Skeletal muscle satellite cell (primary cell): ENCODE measurements at regions not wholly inside any gene's neighbourhood (a gene's known extent, or its start where the extent isn't known, plus 50 kb on each side); places are given as distances from the start of the nearest gene placed in this dataset.
"Not testable (repeated sequence)": the region's sequence is repeated elsewhere in the genome, so short reads cannot be mapped to it uniquely, and the experiment has no call there.

ENCODE experiments used
- H3K27me3 ChIP-seq: 2 replicates; pipeline ENCODE4 v1.7.0; 2013; ENCODE audit warnings: low read length; ENCODE audit not compliant: control insufficient read depth, insufficient read depth
- H3K36me3 ChIP-seq: 2 replicates; pipeline ENCODE4 v1.7.0; 2013; ENCODE audit warnings: mild to moderate bottlenecking, control low read depth, low read length; ENCODE audit not compliant: insufficient read depth
- H3K4me1 ChIP-seq: 2 replicates; pipeline ENCODE4 v1.7.0; 2013; ENCODE audit warnings: low read length; ENCODE audit not compliant: control insufficient read depth, insufficient read depth
- H3K4me2 ChIP-seq: 2 replicates; pipeline ENCODE4 v1.7.0; 2013; ENCODE audit warnings: mild to moderate bottlenecking, low read length
- H3K4me3 ChIP-seq: 2 replicates; pipeline ENCODE4 v1.7.0; 2013; ENCODE audit warnings: low read length
- H3K9ac ChIP-seq: 2 replicates; pipeline ENCODE4 v1.7.0; 2013; ENCODE audit warnings: mild to moderate bottlenecking, low read depth, low read length, moderate library complexity
- H3K9me3 ChIP-seq: replicated peaks from 2 replicates; pipeline ENCODE4 v1.7.0; 2013; ENCODE audit warnings: mild to moderate bottlenecking, control low read depth, low read length

DNA sequence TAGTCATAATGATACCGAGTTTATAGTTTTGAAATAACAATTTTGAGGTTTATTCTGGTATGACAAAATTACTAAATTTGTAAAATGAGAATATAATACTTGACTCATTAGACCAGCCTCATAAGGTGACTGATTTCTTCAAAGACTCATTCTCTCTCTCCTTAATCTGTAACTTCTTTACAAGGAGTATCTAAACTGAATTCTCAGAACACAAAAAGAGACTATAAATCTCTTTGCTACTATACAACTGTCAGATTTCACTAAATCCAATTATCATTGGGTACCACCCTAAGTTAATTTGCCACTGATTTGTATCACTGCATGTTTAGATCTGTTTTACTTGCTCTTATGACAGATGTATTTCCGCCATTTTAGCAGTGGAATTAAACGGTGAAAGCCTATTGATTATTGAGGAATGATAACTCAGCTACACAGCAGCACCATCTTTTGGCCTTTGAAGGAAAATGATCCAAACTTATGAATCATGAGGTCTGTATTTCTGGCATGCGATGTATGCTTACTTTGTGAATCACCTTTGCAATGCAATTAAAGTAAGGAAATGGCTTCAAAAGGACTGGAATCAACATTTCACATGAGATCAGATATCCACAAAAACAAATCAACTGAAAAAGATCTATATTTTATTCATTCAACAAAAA, 161.2 kb downstream of the RERGL start:
- Histone ChIP-seq H3K4me3 (peak overlapping the region; percentile 41), H3K9ac (peak overlapping the region; percentile 71), H3K27me3 (no peaks in the 10 kb centered on the region), H3K9me3 (no peaks in the 10 kb centered on the region), H3K36me3 (no peaks in the 10 kb centered on the region), H3K4me2 (peak overlapping the region; percentile 79), H3K4me1 (peaks cover 20% of the 10 kb centered on the region)

- Histone ChIP-seq H3K27me3 (no peaks in the 10 kb centered on the region), H3K9me3 (no peaks in the 10 kb centered on the region), H3K4me3 (no peak overlapping the region), H3K9ac (no peak overlapping the region), H3K4me2 (peak overlapping the region; percentile 57), H3K4me1 (peaks cover 17% of the 10 kb centered on the region), H3K36me3 (no peaks in the 10 kb centered on the region)
These were observed 172.0 kb downstream of the RERGL start for GRCh38 chr12:17918013-17918412.

DNA sequence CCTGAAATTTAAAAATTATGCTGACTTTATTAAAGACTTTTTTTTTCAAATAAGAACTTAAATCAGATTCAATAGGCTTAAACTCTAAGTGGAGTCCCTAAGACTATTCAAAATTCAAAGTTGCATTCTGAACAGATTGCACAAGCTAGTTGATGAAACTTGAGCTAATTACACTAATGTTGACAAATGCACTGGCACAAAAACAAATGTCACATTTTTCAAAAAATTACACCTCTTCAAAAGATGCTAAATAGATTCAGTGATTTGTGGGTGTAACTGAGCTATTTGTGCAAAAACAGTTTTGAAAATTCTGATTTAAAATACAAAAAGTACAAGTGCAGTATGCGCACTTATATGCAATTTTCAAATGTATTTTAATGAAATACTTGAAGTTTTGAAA, 205.4 kb downstream of the RERGL start:
- no peak overlapping the region for H3K4me2 ChIP-seq
- no peaks in the 10 kb centered on the region for H3K9me3 ChIP-seq
- no peak overlapping the region for H3K4me3 ChIP-seq
- no peaks in the 10 kb centered on the region for H3K4me1 ChIP-seq
- H3K27me3 ChIP-seq = no peaks in the 10 kb centered on the region
- H3K36me3 ChIP-seq = no peaks in the 10 kb centered on the region
- H3K9ac ChIP-seq = no peak overlapping the region

GRCh38 chr12:17878714-17879113, 211.3 kb downstream of the RERGL start:
- Histone ChIP-seq H3K4me1 (no peaks in the 10 kb centered on the region), H3K27me3 (no peaks in the 10 kb centered on the region), H3K9me3 (no peaks in the 10 kb centered on the region), H3K9ac (no peak overlapping the region), H3K4me3 (no peak overlapping the region), H3K4me2 (no peak overlapping the region), H3K36me3 (no peaks in the 10 kb centered on the region)

- H3K9me3 ChIP-seq = no peaks in the 10 kb centered on the region
- H3K9ac ChIP-seq = no peak overlapping the region
- no peak overlapping the region for H3K4me3 ChIP-seq
- H3K36me3 ChIP-seq = no peaks in the 10 kb centered on the region
- no peaks in the 10 kb centered on the region for H3K4me1 ChIP-seq
- no peak overlapping the region for H3K4me2 ChIP-seq
- H3K27me3 ChIP-seq = no peaks in the 10 kb centered on the region
These were observed 214.8 kb downstream of the RERGL start for GRCh38 chr12:17875230-17875629.

DNA sequence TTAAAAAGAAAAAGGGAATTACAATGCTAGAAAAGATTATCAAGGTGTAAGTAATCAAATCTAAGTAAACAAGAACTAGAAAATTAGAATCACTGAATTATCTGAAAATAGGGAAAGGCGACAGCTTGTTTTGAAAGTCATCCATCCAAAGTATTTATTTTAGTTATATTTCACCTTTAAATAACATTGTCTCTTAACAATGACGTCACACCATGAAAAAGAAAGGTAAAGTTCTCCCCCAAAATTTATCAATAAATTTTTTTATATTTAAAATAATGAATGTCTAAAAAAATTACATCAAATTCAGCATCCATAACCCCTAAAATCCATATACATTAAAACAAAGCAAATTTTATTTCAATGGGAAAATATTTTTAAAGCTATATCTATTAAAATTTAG, 223.2 kb downstream of the RERGL start:
- Histone ChIP-seq H3K27me3 (no peaks in the 10 kb centered on the region), H3K4me2 (no peak overlapping the region), H3K9ac (no peak overlapping the region), H3K4me1 (no peaks in the 10 kb centered on the region), H3K9me3 (no peaks in the 10 kb centered on the region), H3K36me3 (no peaks in the 10 kb centered on the region), H3K4me3 (no peak overlapping the region)

DNA sequence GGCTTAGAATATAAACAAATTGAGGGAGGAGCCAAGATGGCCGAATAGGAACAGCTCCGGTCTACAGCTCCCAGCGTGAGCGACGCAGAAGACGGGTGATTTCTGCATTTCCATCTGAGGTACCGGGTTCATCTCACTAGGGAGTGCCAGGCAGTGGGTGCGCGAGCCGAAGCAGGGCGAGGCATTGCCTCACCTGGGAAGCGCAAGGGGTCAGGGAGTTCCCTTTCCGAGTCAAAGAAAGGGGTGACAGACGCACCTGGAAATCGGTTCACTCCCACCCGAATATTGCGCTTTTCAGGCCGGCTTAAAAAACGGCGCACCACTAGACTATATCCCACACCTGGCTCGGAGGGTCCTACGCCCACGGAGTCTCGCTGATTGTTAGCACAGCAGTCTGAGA, 234.4 kb downstream of the RERGL start:
- H3K36me3 ChIP-seq, H3K9me3 ChIP-seq, H3K27me3 ChIP-seq, H3K4me3 ChIP-seq, H3K9ac ChIP-seq, H3K4me1 ChIP-seq, H3K4me2 ChIP-seq: not testable (repeated sequence)

- H3K9ac ChIP-seq = no peak overlapping the region
- H3K4me2 ChIP-seq = no peak overlapping the region
- H3K27me3 ChIP-seq = no peaks in the 10 kb centered on the region
- no peak overlapping the region for H3K4me3 ChIP-seq
- H3K4me1 ChIP-seq = no peaks in the 10 kb centered on the region
- no peaks in the 10 kb centered on the region for H3K36me3 ChIP-seq
- H3K9me3 ChIP-seq = peaks cover 2% of the 10 kb centered on the region
These were observed 236.9 kb downstream of the RERGL start for GRCh38 chr12:17853054-17853453.

DNA sequence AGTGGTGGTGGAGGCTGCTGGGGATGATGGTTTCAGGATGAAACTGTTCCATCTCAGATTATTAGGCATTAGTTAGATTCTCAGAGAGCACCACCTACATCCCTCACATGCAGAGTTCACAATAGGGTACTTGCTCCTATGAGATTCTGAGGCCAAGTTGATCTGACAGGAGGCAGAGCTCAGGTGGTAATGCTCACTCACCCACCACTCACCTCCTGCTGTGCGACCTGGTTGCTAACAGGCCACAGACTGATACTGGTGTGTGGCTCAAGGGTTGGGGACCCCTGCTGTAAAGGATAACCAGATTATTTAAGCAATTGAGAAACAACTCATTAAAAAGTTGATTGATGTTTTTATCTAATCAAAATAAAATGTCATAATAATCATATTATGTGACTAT, 248.5 kb downstream of the RERGL start:
- Histone ChIP-seq H3K4me2 (no peak overlapping the region), H3K4me3 (no peak overlapping the region), H3K36me3 (no peaks in the 10 kb centered on the region), H3K9me3 (no peaks in the 10 kb centered on the region), H3K9ac (no peak overlapping the region), H3K4me1 (no peaks in the 10 kb centered on the region), H3K27me3 (no peaks in the 10 kb centered on the region)

DNA sequence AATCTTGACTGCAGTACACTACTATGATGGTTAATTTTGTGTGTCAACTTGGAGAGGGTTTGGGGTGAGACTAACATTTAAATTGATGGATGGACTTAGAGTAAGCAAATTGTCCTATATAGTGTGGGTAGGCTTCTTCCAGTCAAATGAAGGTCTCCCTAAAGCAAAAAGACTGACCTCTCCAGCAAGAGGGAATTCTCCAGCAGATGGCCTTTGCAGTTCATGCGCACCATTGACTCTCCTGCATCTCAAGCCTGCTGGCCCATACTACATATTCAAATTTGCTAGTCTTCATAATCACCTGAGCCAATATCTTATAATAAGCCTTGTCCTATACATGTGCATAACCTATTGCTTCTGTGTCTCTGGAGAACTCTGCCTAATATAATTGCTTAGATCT, 260.2 kb downstream of the RERGL start:
- H3K4me2 ChIP-seq = no peak overlapping the region
- H3K9ac ChIP-seq = no peak overlapping the region
- H3K27me3 ChIP-seq = no peaks in the 10 kb centered on the region
- H3K4me1 ChIP-seq = no peaks in the 10 kb centered on the region
- no peak overlapping the region for H3K4me3 ChIP-seq
- H3K36me3 ChIP-seq = no peaks in the 10 kb centered on the region
- no peaks in the 10 kb centered on the region for H3K9me3 ChIP-seq

- no peaks in the 10 kb centered on the region for H3K36me3 ChIP-seq
- H3K9ac ChIP-seq = no peak overlapping the region
- H3K27me3 ChIP-seq = no peaks in the 10 kb centered on the region
- H3K9me3 ChIP-seq = no peaks in the 10 kb centered on the region
- H3K4me1 ChIP-seq = no peaks in the 10 kb centered on the region
- H3K4me3 ChIP-seq = no peak overlapping the region
- H3K4me2 ChIP-seq = no peak overlapping the region
These were observed 271.1 kb downstream of the RERGL start for GRCh38 chr12:17818931-17819330.

GRCh38 chr12:17810399-17810798, 279.6 kb downstream of the RERGL start:
- Histone ChIP-seq H3K9me3 (no peaks in the 10 kb centered on the region), H3K36me3 (no peaks in the 10 kb centered on the region), H3K4me2 (no peak overlapping the region), H3K4me1 (no peaks in the 10 kb centered on the region), H3K27me3 (no peaks in the 10 kb centered on the region), H3K4me3 (no peak overlapping the region), H3K9ac (no peak overlapping the region)
